SK-N-SH (cell line): ENCODE measurements at regions not wholly inside any gene's neighbourhood (a gene's known extent, or its start where the extent isn't known, plus 50 kb on each side); places are given as distances from the start of the nearest gene placed in this dataset.

Experiments used
- CTCF ChIP-seq: fragments of 200-600 bp; sonication (generic); IDR thresholded peaks from 2 replicates; pipeline ENCODE4 v1.6.1; 2017; ENCODE audit warnings: antibody characterized with exemption, mild to moderate bottlenecking, moderate library complexity
- MXI1 ChIP-seq: IDR thresholded peaks from 2 replicates; pipeline ENCODE4 v1.6.1; 2012; ENCODE audit warnings: mild to moderate bottlenecking, low read depth, low read length, improper control_type of control experiment
- PBX3 ChIP-seq: IDR thresholded peaks from 2 replicates; pipeline ENCODE4; 2012
- TAF1 ChIP-seq: IDR thresholded peaks from 2 replicates; pipeline ENCODE4 v1.6.1; 2012; ENCODE audit warnings: low read depth, mild to moderate bottlenecking, low read length, moderate library complexity, borderline replicate concordance
- USF1 ChIP-seq: IDR thresholded peaks from 2 replicates; pipeline ENCODE4 v1.4.0; 2012; ENCODE audit warnings: low read depth, borderline replicate concordance
- YY1 ChIP-seq: IDR thresholded peaks from 2 replicates; pipeline ENCODE4 v1.4.0; 2012; ENCODE audit warnings: low read depth, mild to moderate bottlenecking

GRCh38 chr1:112146201-112146715, 156.8 kb upstream of the KCND3 start:
- TF ChIP-seq MXI1: no peak
- no peak for TF ChIP-seq PBX3
- no peak for TF ChIP-seq USF1
- TF ChIP-seq YY1: no peak
- no peak for TF ChIP-seq TAF1
- no peak for TF ChIP-seq CTCF
